H1 (cell line): ENCODE measurements at regions not wholly inside any gene's neighbourhood (a gene's known extent, or its start where the extent isn't known, plus 50 kb on each side); places are given as distances from the start of the nearest gene placed in this dataset.

ENCODE experiments used
- CTCF ChIA-PET: fragments of 300-600 bp; sonication (Branson Sonifier 250); formaldehyde crosslinking; loops from one replicate; lab custom pipeline; 2021; ENCODE audit not compliant: partially characterized antibody; lab: Charles Lee
- POLR2A ChIA-PET: fragments of 300-600 bp; sonication (Branson Sonifier 250); formaldehyde crosslinking; loops from one replicate; lab custom pipeline; 2021; ENCODE audit warnings: inconsistent platforms; ENCODE audit not compliant: partially characterized antibody; lab: Charles Lee
- DNase-seq, 2 experiments: peaks; one replicate each; pipeline versions ENCODE4 v3.0.0 to v3.0.0-alpha.2; 2010 to 2022; ENCODE audit warnings: low spot score in 2 of 2, low read depth in 1 of 2, mixed read lengths in 1 of 2
- FAIRE-seq: peaks from 2 replicates; lab custom pipeline; 2011; peaks lifted over from hg19 to GRCh38; lab: Jason Lieb, UNC
- H2AFZ ChIP-seq: 2 replicates; pipeline ENCODE4 v1.8.1; 2012; ENCODE audit warnings: low read length, inconsistent platforms
- H2AK5ac ChIP-seq: 2 replicates; pipeline ENCODE4 v1.6.1; 2013; ENCODE audit warnings: low read depth, low read length
- H2BK120ac ChIP-seq: replicated peaks from 2 replicates; pipeline ENCODE3; 2013; ENCODE audit warnings: low read depth, low read length, inconsistent platforms
- H2BK12ac ChIP-seq: 2 replicates; pipeline ENCODE4 v1.6.1; 2013; ENCODE audit warnings: low read depth, low read length
- H2BK15ac ChIP-seq: 2 replicates; pipeline ENCODE4 v1.6.1; 2013; ENCODE audit warnings: low read length
- H2BK20ac ChIP-seq: 2 replicates; pipeline ENCODE4 v1.6.1; 2013; ENCODE audit warnings: low read length
- H2BK5ac ChIP-seq: 2 replicates; pipeline ENCODE4 v1.6.1; 2013; ENCODE audit warnings: low read depth, low read length
- H3K14ac ChIP-seq: 2 replicates; pipeline ENCODE4 v1.6.1; 2013; ENCODE audit warnings: inconsistent platforms; ENCODE audit not compliant: insufficient read length
- H3K18ac ChIP-seq: 2 replicates; pipeline ENCODE4 v1.6.1; 2013; ENCODE audit warnings: low read length; ENCODE audit errors: extremely low read depth
- H3K23ac ChIP-seq: 2 replicates; pipeline ENCODE4 v1.6.1; 2013; ENCODE audit warnings: inconsistent platforms; ENCODE audit not compliant: insufficient read length
- H3K23me2 ChIP-seq: 2 replicates; pipeline ENCODE4 v1.6.1; 2013; ENCODE audit warnings: low read depth, low read length
- H3K27ac ChIP-seq: 2 replicates; pipeline ENCODE4 v1.6.1; 2011; ENCODE audit warnings: low read depth, low read length, inconsistent platforms
- H3K27me3 ChIP-seq, 4 experiments: replicated peaks in 1 of 4; 1 replicate in 1 of 4; 2 replicates in 3 of 4; pipeline versions ENCODE4 v1.6.1 to v1.8.1; 2011 to 2013; ENCODE audit warnings: low read length in 3 of 4, mild to moderate bottlenecking in 3 of 4, inconsistent platforms in 2 of 4, mixed read lengths in 2 of 4, moderate library complexity in 1 of 4; ENCODE audit not compliant: control insufficient read depth in 3 of 4, insufficient read depth in 3 of 4; ENCODE audit errors: extremely low read depth in 1 of 4
- H3K36me3 ChIP-seq, 4 experiments: 2 replicates each; pipeline versions ENCODE4 v1.6.1 to v1.8.1; 2011 to 2013; ENCODE audit warnings: mild to moderate bottlenecking in 4 of 4, low read length in 3 of 4, moderate library complexity in 2 of 4, control low read depth in 1 of 4, inconsistent platforms in 1 of 4; ENCODE audit not compliant: insufficient read depth in 4 of 4, control insufficient read depth in 2 of 4
- H3K4ac ChIP-seq: replicated peaks from 2 replicates; pipeline ENCODE3; 2013; ENCODE audit warnings: low read length, low read depth, mixed read lengths, inconsistent platforms; ENCODE audit not compliant: insufficient read length
- H3K4me1 ChIP-seq, 4 experiments: replicated peaks in 1 of 4; 1 replicate in 1 of 4; 2 replicates in 3 of 4; pipeline versions ENCODE4 v1.6.1 to v1.8.1; 2011 to 2013; ENCODE audit warnings: low read length in 3 of 4, inconsistent platforms in 2 of 4, mixed read lengths in 1 of 4; ENCODE audit not compliant: insufficient read depth in 4 of 4, control insufficient read depth in 3 of 4
- H3K4me2 ChIP-seq, 2 experiments: 2 replicates each; pipeline versions ENCODE4 v1.6.1 to v1.8.1; 2011 to 2013; ENCODE audit warnings: low read depth in 2 of 2, low read length in 2 of 2, control low read depth in 1 of 2, inconsistent platforms in 1 of 2, mild to moderate bottlenecking in 1 of 2; ENCODE audit not compliant: insufficient read depth in 1 of 2
- H3K4me3 ChIP-seq, 4 experiments: fragments of 200-600, 300-600 bp in 1 of 4; sonication (generic), shearing (Covaris generic), sonication (Bioruptor Twin) in 1 of 4; 2 replicates each; pipeline versions ENCODE4 v1.5.1 to v1.8.1; 2011 to 2016; ENCODE audit warnings: low read length in 4 of 4, low read depth in 3 of 4, control low read depth in 2 of 4, inconsistent platforms in 2 of 4, mild to moderate bottlenecking in 2 of 4, mixed read lengths in 1 of 4, moderate library complexity in 1 of 4; ENCODE audit not compliant: insufficient read depth in 2 of 4; ENCODE audit errors: extremely low read depth in 1 of 4
- H3K56ac ChIP-seq: replicated peaks from 2 replicates; pipeline ENCODE3; 2013; ENCODE audit warnings: low read depth, mild to moderate bottlenecking, mixed read lengths, low read length, inconsistent platforms; ENCODE audit not compliant: insufficient read length
- H3K79me1 ChIP-seq: 2 replicates; pipeline ENCODE4 v1.6.1; 2013; ENCODE audit warnings: low read depth, low read length, control low read depth
- H3K79me2 ChIP-seq, 2 experiments: 2 replicates each; pipeline versions ENCODE4 v1.6.1 to v1.8.1; 2012 to 2013; ENCODE audit warnings: low read length in 2 of 2, mild to moderate bottlenecking in 2 of 2, inconsistent platforms in 1 of 2; ENCODE audit not compliant: insufficient read depth in 2 of 2, control insufficient read depth in 1 of 2
- H3K9ac ChIP-seq, 4 experiments: replicated peaks in 1 of 4; 1 replicate in 1 of 4; 2 replicates in 3 of 4; pipeline versions ENCODE4 v1.6.1 to v1.8.1; 2011 to 2013; ENCODE audit warnings: low read depth in 3 of 4, low read length in 3 of 4, control low read depth in 2 of 4, mild to moderate bottlenecking in 2 of 4, moderate library complexity in 2 of 4, inconsistent platforms in 1 of 4; ENCODE audit errors: extremely low read depth in 1 of 4
- H3K9me3 ChIP-seq, 2 experiments: 2 replicates each; pipeline versions ENCODE4 v1.6.1 to v1.8.1; 2012 to 2013; ENCODE audit warnings: mild to moderate bottlenecking in 2 of 2, moderate library complexity in 2 of 2, control low read depth in 1 of 2, inconsistent platforms in 1 of 2, low read depth in 1 of 2, low read length in 1 of 2, mixed read lengths in 1 of 2; ENCODE audit not compliant: insufficient read depth in 2 of 2
- H4K20me1 ChIP-seq, 2 experiments: replicated peaks in 1 of 2; 2 replicates each; pipeline versions ENCODE3 to v1.8.1; 2011 to 2013; ENCODE audit warnings: inconsistent platforms in 2 of 2, low read length in 2 of 2, mild to moderate bottlenecking in 1 of 2; ENCODE audit not compliant: insufficient read depth in 2 of 2, control insufficient read depth in 1 of 2
- H4K5ac ChIP-seq: 2 replicates; pipeline ENCODE4 v1.6.1; 2013; ENCODE audit warnings: low read length, low read depth, mixed read lengths, inconsistent platforms; ENCODE audit not compliant: insufficient read length
- H4K8ac ChIP-seq: 2 replicates; pipeline ENCODE4 v1.8.0; 2013; ENCODE audit warnings: mild to moderate bottlenecking, moderate library complexity, low read length, inconsistent platforms; ENCODE audit not compliant: insufficient read depth; ENCODE audit errors: extremely low read depth
- H4K91ac ChIP-seq: replicated peaks from 2 replicates; pipeline ENCODE3; 2013; ENCODE audit warnings: low read length, mixed read lengths, inconsistent platforms; ENCODE audit not compliant: insufficient read length
- ASH2L ChIP-seq: fragments of 200-600, 300-600 bp; sonication (generic); IDR thresholded peaks from one replicate; pipeline ENCODE4 v1.7.1; 2017; ENCODE audit warnings: low read length
- CBX5 ChIP-seq: fragments of 300-800, 300-1000 bp; sonication (generic); IDR thresholded peaks from 2 replicates; pipeline ENCODE4 v1.7.1; 2016; ENCODE audit warnings: antibody characterized with exemption, low read length, low read depth
- WGBS, 2 experiments: shearing (Covaris generic) in 1 of 2; methylation state at CpG; one replicate each; pipeline versions ENCODE4 v1.1.6 to v1.1.7; 2013 to 2015; ENCODE audit warnings: low lambda C conversion rate in 2 of 2, mixed read lengths in 2 of 2, inconsistent platforms in 1 of 2, low coverage in 1 of 2, missing lambda C conversion rate in 1 of 2; ENCODE audit not compliant: insufficient replicate concordance in 2 of 2, insufficient coverage in 1 of 2, insufficient read length in 1 of 2; ENCODE audit errors: extremely low coverage in 1 of 2, missing lambda C conversion rate in 1 of 2; 5-methylcytosine and 5-hydroxymethylcytosine counted together

DNA sequence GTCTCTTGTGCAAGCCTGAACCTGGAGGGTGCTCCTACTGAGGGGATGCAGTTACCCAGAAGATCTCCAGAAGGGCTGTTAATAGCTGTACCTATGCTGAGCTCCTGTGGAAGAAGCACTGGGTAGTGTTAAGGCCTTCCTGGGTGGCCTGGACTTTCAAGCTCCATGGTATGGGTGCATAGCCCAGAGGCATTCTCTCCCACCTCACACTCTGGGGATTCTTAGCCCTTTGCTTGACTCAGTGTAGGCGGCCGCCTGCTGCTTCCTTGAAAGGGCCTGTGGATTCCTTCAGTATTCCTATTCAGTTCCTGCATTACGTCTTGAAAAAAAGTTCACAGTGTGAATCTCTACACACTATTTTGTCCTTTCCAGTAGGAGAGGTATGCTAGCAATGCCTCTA is 235.7 kb upstream of the MAGEB16 start:
- H3K4me3 ChIP-seq: no peak overlapping the region
- H3K4me2 ChIP-seq: peak overlapping the region in 1 of 2 experiments; percentile 7; a peak in 1 of 4 replicates
- H3K9ac ChIP-seq: no peak overlapping the region
- no peak overlapping the region for H2BK15ac ChIP-seq
- H3K79me2 ChIP-seq: no peaks in the 10 kb centered on the region
- WGBS, 2 experiments: 57% methylated on average over 1 of the region's 3 CpGs; no CpG with 5 or more reads in 1 of the 2 experiments
- H4K20me1 ChIP-seq: no peaks in the 10 kb centered on the region
- no peaks in the 10 kb centered on the region for H3K23me2 ChIP-seq
- no peak overlapping the region for H3K18ac ChIP-seq
- H3K23ac ChIP-seq: no peak overlapping the region
- H2BK5ac ChIP-seq: no peak overlapping the region
- H2AK5ac ChIP-seq: no peak overlapping the region
- H4K5ac ChIP-seq: no peak overlapping the region
- no peaks in the 10 kb centered on the region for H3K79me1 ChIP-seq
- no peak overlapping the region for H3K56ac ChIP-seq
- DNase-seq: peak in 1 of 2 experiments; percentile 10
- no peak overlapping the region for H2BK120ac ChIP-seq
- TF ChIP-seq CBX5 (no peak), ASH2L (no peak)
- no peaks in the 10 kb centered on the region for H3K9me3 ChIP-seq
- H4K8ac ChIP-seq: no peak overlapping the region
- ChIA-PET POLR2A (no interaction called here), CTCF (no interaction called here)
- H3K27ac ChIP-seq: no peak overlapping the region
- H3K27me3 ChIP-seq: no peaks in the 10 kb centered on the region
- H3K4me1 ChIP-seq: peaks cover 0 to 4% (median 4%) of the 10 kb centered on the region in 4 experiments; a peak in 4 of 7 replicates
- H4K91ac ChIP-seq: no peak overlapping the region
- peak; percentile 77 for FAIRE-seq
- H3K4ac ChIP-seq: no peak overlapping the region
- H2AFZ ChIP-seq: no peak overlapping the region
- no peak overlapping the region for H2BK20ac ChIP-seq
- H3K36me3 ChIP-seq: no peaks in the 10 kb centered on the region
- no peak overlapping the region for H2BK12ac ChIP-seq
- H3K14ac ChIP-seq: no peak overlapping the region
